BJ (cell line): ENCODE measurements at regions not wholly inside any gene's neighbourhood (a gene's known extent, or its start where the extent isn't known, plus 50 kb on each side); places are given as distances from the start of the nearest gene placed in this dataset.

Experiments used
- CTCF ChIA-PET: fragments of 350-600 bp; formaldehyde crosslinking; extraction: SDS; loops from one replicate; lab custom pipeline; 2021; ENCODE audit warnings: antibody characterized with exemption, inconsistent platforms; lab: Yijun Ruan, JAX
- POLR2A ChIA-PET: fragments of 300-600 bp; sonication (Branson Sonifier 250); formaldehyde crosslinking; extraction: SDS; loops from one replicate; lab custom pipeline; 2021; ENCODE audit warnings: antibody characterized with exemption; lab: Charles Lee
- DNase-seq: peaks from one replicate; pipeline ENCODE4 v3.0.0-alpha.2; 2011; ENCODE audit warnings: low read depth
- H3K27me3 ChIP-seq: 2 replicates; pipeline ENCODE4 v1.6.0; 2011; ENCODE audit warnings: low read length; ENCODE audit not compliant: control insufficient read depth, insufficient read depth
- H3K36me3 ChIP-seq: 2 replicates; pipeline ENCODE4 v1.5.1; 2011; ENCODE audit warnings: low read length; ENCODE audit not compliant: control insufficient read depth, insufficient read depth
- H3K4me3 ChIP-seq: 2 replicates; pipeline ENCODE4 v1.5.1; 2011; ENCODE audit warnings: low read depth, mild to moderate bottlenecking, control low read depth, low read length
- CTCF ChIP-seq: IDR thresholded peaks from 2 replicates; pipeline ENCODE4 v1.5.1; 2011; ENCODE audit warnings: low read depth, mild to moderate bottlenecking, control low read depth, inconsistent platforms, low read length, moderate library complexity; ENCODE audit not compliant: insufficient read depth

- ChIA-PET CTCF (no interaction called here), POLR2A (no interaction called here)
- no peak for TF ChIP-seq CTCF
- Histone ChIP-seq H3K4me3 (no peak overlapping the region), H3K36me3 (no peaks in the 10 kb centered on the region), H3K27me3 (no peaks in the 10 kb centered on the region; the same call in 1 of the 2 replicates)
- DNase-seq = no peak
Observed at GRCh38 chr21:15624646-15625045, 105.1 kb upstream of the USP25 start.

- ChIA-PET CTCF (no interaction called here), POLR2A (no interaction called here)
- Histone ChIP-seq H3K27me3 (no peaks in the 10 kb centered on the region; the same call in 1 of the 2 replicates), H3K4me3 (no peak overlapping the region), H3K36me3 (no peaks in the 10 kb centered on the region)
- no peak for DNase-seq
- TF ChIP-seq CTCF = no peak
Observed at GRCh38 chr21:15625363-15625762, 104.4 kb upstream of the USP25 start.

GRCh38 chr21:15626031-15626430, 103.8 kb upstream of the USP25 start:
- TF ChIP-seq CTCF = no peak
- no peaks in the 10 kb centered on the region for H3K36me3 ChIP-seq
- CTCF ChIA-PET = no interaction called here
- no peak overlapping the region for H3K4me3 ChIP-seq
- POLR2A ChIA-PET = no interaction called here
- H3K27me3 ChIP-seq = no peaks in the 10 kb centered on the region; the same call in 1 of the 2 replicates
- no peak for DNase-seq

- no peak for DNase-seq
- H3K4me3 ChIP-seq = no peak overlapping the region
- POLR2A ChIA-PET = no interaction called here
- no peak for TF ChIP-seq CTCF
- H3K36me3 ChIP-seq = no peaks in the 10 kb centered on the region
- CTCF ChIA-PET = no interaction called here
- no peaks in the 10 kb centered on the region; the same call in 1 of the 2 replicates for H3K27me3 ChIP-seq
Observed at GRCh38 chr21:15627011-15627410, 102.8 kb upstream of the USP25 start.

- CTCF ChIA-PET = no interaction called here
- H3K4me3 ChIP-seq = no peak overlapping the region
- no peak for TF ChIP-seq CTCF
- DNase-seq = no peak
- no peaks in the 10 kb centered on the region for H3K36me3 ChIP-seq
- no peaks in the 10 kb centered on the region; the same call in 1 of the 2 replicates for H3K27me3 ChIP-seq
- POLR2A ChIA-PET = no interaction called here
Observed at GRCh38 chr21:15627823-15628222, 102.0 kb upstream of the USP25 start.
